ENCODE measurements at regions not wholly inside any gene's neighbourhood (a gene's known extent, or its start where the extent isn't known, plus 50 kb on each side); places are given as distances from the start of the nearest gene placed in this dataset.

DNA sequence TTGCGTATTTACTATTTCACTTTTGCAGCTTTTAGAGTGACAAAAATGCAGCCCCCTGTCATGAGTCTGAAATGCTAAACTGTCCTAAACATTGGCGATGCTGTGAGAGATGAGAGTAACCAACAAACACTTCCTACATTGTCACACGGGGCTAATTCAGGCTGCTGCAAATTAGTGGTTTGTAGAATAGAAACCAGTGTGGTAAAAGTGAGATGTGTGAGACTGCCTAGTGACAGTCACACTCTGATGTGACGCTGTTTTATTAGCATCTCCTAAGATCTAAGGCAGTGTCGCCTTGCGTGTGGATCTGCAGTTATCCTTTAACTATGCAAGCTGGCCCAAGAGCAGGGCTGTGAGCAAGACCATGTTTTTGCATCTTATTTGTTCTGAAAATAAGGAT is 800.2 kb upstream of the TENM3 start:
- RAD21 ChIA-PET (ENCODE audit: low non-redundant PET in 1 of 2, low total read pairs in 2 of 2, uncharacterized antibody in 2 of 2, unreplicated experiment in 2 of 2) = no interaction called here

GRCh38 chr4:181465826-181466225 is 777.4 kb upstream of the TENM3 start:
- ChIA-PET CTCF (no interaction called here), POLR2A (no interaction called here), RAD21 (ENCODE audit: low non-redundant PET in 1 of 2, low total read pairs in 2 of 2, uncharacterized antibody in 2 of 2, unreplicated experiment in 2 of 2) (no interaction called here)
- Histone ChIP-seq H3K27ac (ENCODE audit: low read depth, low read length) (no peak overlapping the region), H2AFZ (ENCODE audit: low read depth, low read length, poor library complexity, severe bottlenecking) (no peak overlapping the region), H4K20me1 (ENCODE audit: insufficient read depth) (no peaks in the 10 kb centered on the region), H3K9ac (ENCODE audit: low read length) (no peak overlapping the region), H3K9me2 (ENCODE audit: insufficient read depth) (no peaks in the 10 kb centered on the region), H3K9me3 (ENCODE audit: control insufficient read depth in 1 of 2, insufficient read depth in 1 of 2, low read depth in 1 of 2, low read length in 2 of 2) (no peaks in the 10 kb centered on the region), H3K4me1 (ENCODE audit: control insufficient read depth in 1 of 2, insufficient read depth in 2 of 2, low read length in 2 of 2) (no peaks in the 10 kb centered on the region), H3K36me3 (ENCODE audit: control insufficient read depth in 1 of 2, insufficient read depth in 2 of 2, low read length in 2 of 2) (no peaks in the 10 kb centered on the region), H3K4me3 (replicated peaks in 1 of 2; ENCODE audit: low read depth in 1 of 2, low read length in 2 of 2) (no peak overlapping the region), H3K4me2 (ENCODE audit: low read length) (no peak overlapping the region), H3K79me2 (ENCODE audit: insufficient read depth, low read length) (no peaks in the 10 kb centered on the region), H3K27me3 (ENCODE audit: insufficient read depth, low read length) (0 out of 2 replicates have a peak, but pooled peaks cover 3% of the 10 kb centered on the region)
- ATAC-seq (no peak), DNase-seq (ENCODE audit: low read depth, low spot score) (no peak)
- BruUV-seq (replicated peaks) = no TSS peak
- intact Hi-C loops (cut with micrococcal nuclease) = no loop called here
- no peak for TF ChIP-seq ZFX (IDR thresholded peaks at IDR 0.05)
- TF ChIP-seq ELF1 (IDR thresholded peaks at IDR 0.05; ENCODE audit: borderline replicate concordance, low read depth) = no peak
- TF ChIP-seq EGR1 (IDR thresholded peaks at IDR 0.05; ENCODE audit: low read depth) = no peak
- TF ChIP-seq TCF7L2 (IDR thresholded peaks at IDR 0.05; ENCODE audit: borderline replicate concordance, extremely low read depth, insufficient read depth, insufficient read length) = no peak
- no peak for TF ChIP-seq POLR2A (IDR thresholded peaks at IDR 0.05; ENCODE audit: borderline replicate concordance, extremely low read depth, insufficient read depth, insufficient read length)

More for the DNA sequence above, 800.2 kb upstream of the TENM3 start:
- POLR2A ChIA-PET = no interaction called here
- DNase-seq (ENCODE audit: low read depth, low spot score) = no peak
- Histone ChIP-seq H3K79me2 (ENCODE audit: insufficient read depth, low read length) (no peaks in the 10 kb centered on the region), H3K9me3 (ENCODE audit: control insufficient read depth in 1 of 2, insufficient read depth in 1 of 2, low read depth in 1 of 2, low read length in 2 of 2) (no peaks in the 10 kb centered on the region), H3K4me1 (ENCODE audit: control insufficient read depth in 1 of 2, insufficient read depth in 2 of 2, low read length in 2 of 2) (no peaks in the 10 kb centered on the region), H3K27me3 (ENCODE audit: insufficient read depth, low read length) (peaks cover 8% of the 10 kb centered on the region), H3K36me3 (ENCODE audit: control insufficient read depth in 1 of 2, insufficient read depth in 2 of 2, low read length in 2 of 2) (no peaks in the 10 kb centered on the region), H4K20me1 (ENCODE audit: insufficient read depth) (no peaks in the 10 kb centered on the region; the same call in 1 of the 2 replicates), H3K4me2 (ENCODE audit: low read length) (no peak overlapping the region), H2AFZ (ENCODE audit: low read depth, low read length, poor library complexity, severe bottlenecking) (no peak overlapping the region), H3K27ac (ENCODE audit: low read depth, low read length) (no peak overlapping the region), H3K9me2 (ENCODE audit: insufficient read depth) (no peaks in the 10 kb centered on the region), H3K4me3 (replicated peaks in 1 of 2; ENCODE audit: low read depth in 1 of 2, low read length in 2 of 2) (no peak overlapping the region), H3K9ac (ENCODE audit: low read length) (no peak overlapping the region)
- no peak for TF ChIP-seq SIN3A (IDR thresholded peaks at IDR 0.05; ENCODE audit: low read depth)
- intact Hi-C loops (cut with micrococcal nuclease) = no loop called here
- no TSS peak for BruUV-seq (replicated peaks)
- CTCF ChIA-PET = no interaction called here
- no peak for ATAC-seq

Data from HCT116 (cell line).